ENCODE measurements at regions not wholly inside any gene's neighbourhood (a gene's known extent, or its start where the extent isn't known, plus 50 kb on each side); places are given as distances from the start of the nearest gene placed in this dataset.

GRCh38 chr12:88790231-88790630 lies 210.0 kb upstream of the KITLG start:
- Histone ChIP-seq H3K9me3 (ENCODE audit: low read length) (no peaks in the 10 kb centered on the region), H3K9me2 (ENCODE audit: insufficient read depth, low read length) (no peaks in the 10 kb centered on the region), H2AFZ (ENCODE audit: low read depth, low read length) (no peak overlapping the region), H3K9ac (ENCODE audit: low read length) (no peak overlapping the region), H3F3A (ENCODE audit: insufficient read depth, low read length, poor library complexity, severe bottlenecking) (no peaks in the 10 kb centered on the region), H3K27me3 (ENCODE audit: insufficient read depth, low read depth, low read length) (no peaks in the 10 kb centered on the region), H3K79me2 (replicated peaks; ENCODE audit: insufficient read depth, low read length) (no peaks in the 10 kb centered on the region), H3K4me2 (ENCODE audit: low read length) (no peak overlapping the region), H3K4me3 (ENCODE audit: low read length) (no peak overlapping the region), H4K20me1 (ENCODE audit: insufficient read depth) (no peaks in the 10 kb centered on the region), H3K36me3 (ENCODE audit: insufficient read depth, low read length) (no peaks in the 10 kb centered on the region), H3K27ac (ENCODE audit: low read length) (no peak overlapping the region)
- no peak for TF ChIP-seq MXI1 (conservative IDR thresholded peaks at IDR 0.05; ENCODE audit: poor library complexity, severe bottlenecking)
- no peak for TF ChIP-seq RAD21 (conservative IDR thresholded peaks at IDR 0.05)
- TF ChIP-seq SMC3 (conservative IDR thresholded peaks at IDR 0.05; ENCODE audit: poor library complexity) = no peak
- no peak for TF ChIP-seq EP300 (conservative IDR thresholded peaks at IDR 0.05; ENCODE audit: poor library complexity, severe bottlenecking)
- TF ChIP-seq TAF1 (IDR thresholded peaks at IDR 0.05; ENCODE audit: low read depth) = no peak
- no peak for TF ChIP-seq REST (IDR thresholded peaks at IDR 0.05; ENCODE audit: borderline replicate concordance)
- TF ChIP-seq CTCF (IDR thresholded peaks at IDR 0.05; ENCODE audit: poor library complexity, severe bottlenecking) = no peak
- no peak for TF ChIP-seq EZH2 (IDR thresholded peaks at IDR 0.05; ENCODE audit: borderline replicate concordance, insufficient read depth, low read length, poor library complexity, severe bottlenecking)
- no peak for TF ChIP-seq POLR2AphosphoS5 (IDR thresholded peaks at IDR 0.05)

GRCh38 chr12:88784166-88784565 lies 203.9 kb upstream of the KITLG start:
- H3K27ac ChIP-seq (ENCODE audit: low read length) = no peak overlapping the region
- H3K9ac ChIP-seq (ENCODE audit: low read length) = no peak overlapping the region
- no peak overlapping the region for H2AFZ ChIP-seq (ENCODE audit: low read depth, low read length)
- H3F3A ChIP-seq (ENCODE audit: insufficient read depth, low read length, poor library complexity, severe bottlenecking) = no peaks in the 10 kb centered on the region
- H3K9me3 ChIP-seq (ENCODE audit: low read length) = no peaks in the 10 kb centered on the region
- no peaks in the 10 kb centered on the region for H3K79me2 ChIP-seq (replicated peaks; ENCODE audit: insufficient read depth, low read length)
- TF ChIP-seq EP300 (conservative IDR thresholded peaks at IDR 0.05; ENCODE audit: poor library complexity, severe bottlenecking) (no peak), TAF1 (IDR thresholded peaks at IDR 0.05; ENCODE audit: low read depth) (no peak), MXI1 (conservative IDR thresholded peaks at IDR 0.05; ENCODE audit: poor library complexity, severe bottlenecking) (no peak), EZH2 (IDR thresholded peaks at IDR 0.05; ENCODE audit: borderline replicate concordance, insufficient read depth, low read length, poor library complexity, severe bottlenecking) (no peak), SMC3 (conservative IDR thresholded peaks at IDR 0.05; ENCODE audit: poor library complexity) (no peak), RAD21 (conservative IDR thresholded peaks at IDR 0.05) (no peak), REST (IDR thresholded peaks at IDR 0.05; ENCODE audit: borderline replicate concordance) (no peak), CTCF (IDR thresholded peaks at IDR 0.05; ENCODE audit: poor library complexity, severe bottlenecking) (no peak), POLR2AphosphoS5 (IDR thresholded peaks at IDR 0.05) (no peak)
- H4K20me1 ChIP-seq (ENCODE audit: insufficient read depth) = no peaks in the 10 kb centered on the region
- no peak overlapping the region for H3K4me3 ChIP-seq (ENCODE audit: low read length)
- H3K36me3 ChIP-seq (ENCODE audit: insufficient read depth, low read length) = no peaks in the 10 kb centered on the region
- no peaks in the 10 kb centered on the region for H3K9me2 ChIP-seq (ENCODE audit: insufficient read depth, low read length)
- no peak overlapping the region for H3K4me2 ChIP-seq (ENCODE audit: low read length)
- H3K27me3 ChIP-seq (ENCODE audit: insufficient read depth, low read depth, low read length) = no peaks in the 10 kb centered on the region
